Mucosa of descending colon (tissue), 3 donors: ENCODE measurements at regions not wholly inside any gene's neighbourhood (a gene's known extent, or its start where the extent isn't known, plus 50 kb on each side); places are given as distances from the start of the nearest gene placed in this dataset.
"Not testable (repeated sequence)": the region's sequence is repeated elsewhere in the genome, so short reads cannot be mapped to it uniquely, and the experiment has no call there.

Experiments used
- ATAC-seq: fragments of 200-7000 bp; cut with Tn5 transposase; one replicate; pipeline ENCODE4 v1.9.1; 2020; ENCODE audit warnings: mild to moderate bottlenecking, moderate library complexity
- DNase-seq, 3 donors: peaks; one replicate each; pipeline ENCODE4 v3.0.0-alpha.2; 2020
- H3K36me3 ChIP-seq: fragments of 200-600 bp; one replicate; pipeline ENCODE4 v1.8.0; 2021; ENCODE audit warnings: low read depth, mild to moderate bottlenecking
- H3K4me1 ChIP-seq: fragments of 200-600 bp; one replicate; pipeline ENCODE4 v1.8.0; 2021; ENCODE audit warnings: low read depth, mild to moderate bottlenecking
- H3K4me3 ChIP-seq: fragments of 200-600 bp; one replicate; pipeline ENCODE4 v1.8.0; 2021; ENCODE audit warnings: mild to moderate bottlenecking
- H3K9me3 ChIP-seq: fragments of 200-600 bp; one replicate; pipeline ENCODE4 v1.8.0; 2021; ENCODE audit warnings: mild to moderate bottlenecking
- intact Hi-C, 2 donors: fragments of 100-400 bp; cut with DNase I in 1 of 2; cut with micrococcal nuclease in 1 of 2; formaldehyde crosslinking; loops; one replicate each; pipeline versions ENCODE4 v1.11.0 to v1.11.1; 2022; cut with DNase I, micrococcal nuclease
- TF ChIP-seq, protein P1 (sequence below): fragments of 200-600 bp; IDR thresholded peaks from one replicate; pipeline ENCODE4 v1.8.0; 2022; ENCODE audit warnings: antibody characterized with exemption, mild to moderate bottlenecking
- donor health status: DM: no; HTN: no; CAD: no; lungs with moderate emphysema.
- donor health status: DM: no; HTN: no; CAD: no.
- donor health status: DM: no; HTN: yes; CAD: no.

DNA sequence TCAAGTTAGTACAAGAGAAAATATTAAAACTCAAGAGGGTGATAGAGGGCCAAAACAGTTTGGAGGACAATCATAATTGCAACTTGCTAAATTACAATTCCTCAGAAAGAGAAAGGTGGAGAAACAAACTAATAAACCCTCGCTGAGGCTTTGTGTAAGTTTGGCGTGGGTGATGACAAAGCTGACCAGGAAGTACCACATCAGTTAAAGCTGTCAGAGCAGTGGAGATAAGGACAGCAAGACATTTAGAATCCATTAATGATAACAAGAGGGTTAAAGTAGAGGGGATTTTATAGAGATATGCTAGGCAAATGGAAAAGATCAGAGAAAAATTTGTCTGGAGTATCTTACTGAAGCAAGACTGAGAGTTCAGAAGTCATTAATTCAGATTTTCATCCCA, 334.4 kb downstream of the TFAP2B start:
- intact Hi-C loops = no loop called here
- no peaks in the 10 kb centered on the region for H3K4me1 ChIP-seq
- ATAC-seq = no peak

GRCh38 chr6:51154925-51155324, 336.3 kb downstream of the TFAP2B start:
- ATAC-seq, H3K4me1 ChIP-seq, H3K36me3 ChIP-seq, H3K4me3 ChIP-seq, DNase-seq, H3K9me3 ChIP-seq, intact Hi-C loops: not testable (repeated sequence)

More for the DNA sequence above, 334.4 kb downstream of the TFAP2B start:
- TF ChIP-seq, protein P1, sequence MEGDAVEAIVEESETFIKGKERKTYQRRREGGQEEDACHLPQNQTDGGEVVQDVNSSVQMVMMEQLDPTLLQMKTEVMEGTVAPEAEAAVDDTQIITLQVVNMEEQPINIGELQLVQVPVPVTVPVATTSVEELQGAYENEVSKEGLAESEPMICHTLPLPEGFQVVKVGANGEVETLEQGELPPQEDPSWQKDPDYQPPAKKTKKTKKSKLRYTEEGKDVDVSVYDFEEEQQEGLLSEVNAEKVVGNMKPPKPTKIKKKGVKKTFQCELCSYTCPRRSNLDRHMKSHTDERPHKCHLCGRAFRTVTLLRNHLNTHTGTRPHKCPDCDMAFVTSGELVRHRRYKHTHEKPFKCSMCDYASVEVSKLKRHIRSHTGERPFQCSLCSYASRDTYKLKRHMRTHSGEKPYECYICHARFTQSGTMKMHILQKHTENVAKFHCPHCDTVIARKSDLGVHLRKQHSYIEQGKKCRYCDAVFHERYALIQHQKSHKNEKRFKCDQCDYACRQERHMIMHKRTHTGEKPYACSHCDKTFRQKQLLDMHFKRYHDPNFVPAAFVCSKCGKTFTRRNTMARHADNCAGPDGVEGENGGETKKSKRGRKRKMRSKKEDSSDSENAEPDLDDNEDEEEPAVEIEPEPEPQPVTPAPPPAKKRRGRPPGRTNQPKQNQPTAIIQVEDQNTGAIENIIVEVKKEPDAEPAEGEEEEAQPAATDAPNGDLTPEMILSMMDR = no peak
- Histone ChIP-seq H3K4me3 (no peak overlapping the region), H3K9me3 (no peaks in the 10 kb centered on the region), H3K36me3 (no peaks in the 10 kb centered on the region)
- no peak for DNase-seq

DNA sequence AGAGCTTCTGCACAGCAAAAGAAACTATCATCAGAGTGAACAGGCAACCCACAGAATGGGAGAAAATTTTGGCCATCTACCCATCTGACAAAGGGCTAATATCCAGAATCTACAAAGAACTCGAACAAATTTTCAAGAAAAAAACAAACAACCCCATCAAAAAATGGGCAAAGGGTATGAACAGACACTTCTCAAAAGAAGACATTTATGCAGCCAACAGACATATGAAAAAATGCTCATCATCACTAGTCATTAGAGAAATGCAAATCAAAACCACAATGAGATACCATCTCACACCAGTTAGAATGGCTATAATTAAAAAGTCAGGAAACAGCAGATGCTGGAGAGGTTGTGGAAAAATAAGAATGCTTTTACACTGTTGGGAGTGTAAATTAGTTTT, 340.6 kb downstream of the TFAP2B start:
- H3K4me3 ChIP-seq, H3K36me3 ChIP-seq, H3K9me3 ChIP-seq, intact Hi-C loops, DNase-seq, ATAC-seq, H3K4me1 ChIP-seq: not testable (repeated sequence)

DNA sequence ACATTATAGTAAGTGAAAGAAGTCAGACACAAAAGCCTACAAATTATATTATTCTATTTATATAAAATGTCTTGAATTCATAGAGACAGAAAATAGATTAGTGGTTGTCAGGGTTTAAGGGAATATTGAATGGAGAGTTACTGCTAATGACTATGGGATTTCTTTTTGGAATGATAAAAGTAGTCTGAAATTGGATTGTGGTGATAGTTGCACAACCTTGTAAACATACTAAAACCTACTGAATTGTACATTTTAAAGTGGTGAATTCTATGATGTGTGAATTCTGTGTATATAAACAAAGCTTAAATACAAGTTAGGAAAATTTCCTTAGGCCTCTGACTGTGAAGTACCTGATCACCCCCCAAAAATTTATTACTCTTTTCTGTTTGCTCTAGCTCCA, 343.1 kb downstream of the TFAP2B start:
- ATAC-seq = no peak

DNA sequence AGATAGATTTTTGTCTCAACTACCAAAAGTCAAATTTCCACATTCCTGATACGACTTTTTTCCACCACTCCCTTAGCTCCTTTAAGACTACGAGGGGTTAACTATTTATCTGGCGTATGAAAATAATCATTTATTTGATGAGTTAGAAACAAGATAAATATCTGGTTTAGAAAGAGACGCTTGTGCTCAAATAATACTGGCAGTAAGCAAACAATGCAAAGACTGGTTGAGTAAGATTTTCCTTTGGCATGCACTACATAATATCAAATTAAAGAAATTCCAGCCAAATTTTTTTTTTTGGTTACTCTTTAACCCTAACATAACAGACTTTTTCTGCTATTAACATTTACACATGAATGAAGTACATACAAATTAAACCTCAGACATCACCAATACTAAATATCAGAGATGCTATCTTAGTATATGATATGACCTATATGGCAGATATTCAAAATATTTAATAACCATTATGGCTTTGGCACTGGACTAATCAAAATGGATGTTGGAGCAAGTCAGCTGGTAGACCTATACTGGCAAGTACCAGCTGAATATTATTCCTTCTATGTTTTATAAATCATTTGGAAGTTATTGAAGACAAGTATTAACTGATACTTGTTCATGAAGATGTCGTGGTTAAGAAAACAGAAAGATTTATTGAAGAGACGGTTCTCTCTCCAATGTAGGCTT, 345.3 kb downstream of the TFAP2B start:
- TF ChIP-seq, protein P1 = no peak
- intact Hi-C loops = no loop called here
- DNase-seq (no peak), ATAC-seq (no peak)
- H3K9me3 ChIP-seq = no peaks in the 10 kb centered on the region
- H3K36me3 ChIP-seq = no peaks in the 10 kb centered on the region
- H3K4me1 ChIP-seq = no peaks in the 10 kb centered on the region
- H3K4me3 ChIP-seq = no peak overlapping the region

More for the DNA sequence above, 343.1 kb downstream of the TFAP2B start:
- H3K9me3 ChIP-seq = no peaks in the 10 kb centered on the region
- no peak for DNase-seq
- H3K4me1 ChIP-seq = no peaks in the 10 kb centered on the region
- TF ChIP-seq, protein P1 = no peak
- no peak overlapping the region for H3K4me3 ChIP-seq
- H3K36me3 ChIP-seq = no peaks in the 10 kb centered on the region
- intact Hi-C loops = no loop called here

GRCh38 chr6:51166914-51167313, 348.2 kb downstream of the TFAP2B start:
- TF ChIP-seq, protein P1 = no peak
- no peak overlapping the region for H3K4me3 ChIP-seq
- H3K36me3 ChIP-seq = no peaks in the 10 kb centered on the region
- no peaks in the 10 kb centered on the region for H3K4me1 ChIP-seq
- no peak for DNase-seq
- peaks cover 3% of the 10 kb centered on the region for H3K9me3 ChIP-seq
- ATAC-seq = no peak
- intact Hi-C loops = no loop called here

DNA sequence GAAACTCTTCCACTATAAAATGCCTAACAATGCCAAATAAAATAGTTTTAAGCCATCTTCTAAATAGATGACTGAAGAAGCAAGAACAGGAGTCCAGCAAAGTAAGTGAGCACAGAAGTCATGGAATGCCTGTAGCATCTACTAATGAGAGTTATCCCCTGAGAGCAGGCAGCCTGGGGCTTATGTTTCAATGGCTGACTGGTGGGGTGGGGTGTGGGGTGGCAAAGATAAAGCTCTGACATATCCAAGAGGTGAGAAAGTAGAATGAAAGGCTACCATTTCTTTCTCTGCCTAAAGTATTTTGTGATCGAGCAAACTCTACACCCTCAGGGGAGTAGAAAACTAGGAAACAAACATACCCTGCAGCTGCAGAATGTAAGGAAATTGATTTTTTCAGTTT, 348.8 kb downstream of the TFAP2B start:
- no peaks in the 10 kb centered on the region for H3K4me1 ChIP-seq
- H3K36me3 ChIP-seq = no peaks in the 10 kb centered on the region
- H3K9me3 ChIP-seq = peaks cover 3% of the 10 kb centered on the region
- H3K4me3 ChIP-seq = no peak overlapping the region
- intact Hi-C loops = no loop called here
- DNase-seq = no peak
- TF ChIP-seq, protein P1 = no peak
- no peak for ATAC-seq
